Stomach (tissue), 8 donors: ENCODE measurements at regions not wholly inside any gene's neighbourhood (a gene's known extent, or its start where the extent isn't known, plus 50 kb on each side); places are given as distances from the start of the nearest gene placed in this dataset.

Experiments used
- DNase-seq, 2 donors: peaks; one replicate each; pipeline versions ENCODE4 v3.0.0 to v3.0.0-alpha.2; 2013 to 2019
- H3K27ac ChIP-seq, 5 donors: fragments of 200-600 bp in 4 of 5; sonication (generic) in 4 of 5; one replicate each; pipeline ENCODE4 v1.5.1; 2013 to 2019; ENCODE audit warnings: mild to moderate bottlenecking in 1 of 5, moderate library complexity in 1 of 5
- H3K27me3 ChIP-seq, 3 donors: fragments of 200-600 bp; sonication (generic); one replicate each; pipeline ENCODE4 v1.5.1; 2017 to 2019; ENCODE audit warnings: mixed run types in 1 of 3
- H3K36me3 ChIP-seq, 4 donors: fragments of 200-600 bp; sonication (generic); 1 replicate in 3 of 4; 2 replicates in 1 of 4; pipeline ENCODE4 v1.5.1; 2016 to 2019
- H3K4me1 ChIP-seq, 4 donors: fragments of 200-600 bp; sonication (generic); one replicate each; pipeline ENCODE4 v1.5.1; 2016 to 2019
- H3K4me3 ChIP-seq, 4 donors: fragments of 200-600 bp; sonication (generic) in 3 of 4; one replicate each; pipeline ENCODE4 v1.5.1; 2016 to 2019; ENCODE audit warnings: mild to moderate bottlenecking in 1 of 4
- H3K9me3 ChIP-seq, 4 donors: fragments of 200-600 bp; sonication (generic); one replicate each; pipeline ENCODE4 v1.5.1; 2016 to 2019
- EP300 ChIP-seq: sonication (generic); formaldehyde crosslinking; IDR thresholded peaks from one replicate; pipeline ENCODE4 v1.6.1; 2017; ENCODE audit warnings: antibody characterized with exemption
- POLR2A ChIP-seq, 4 donors: fragments of 450-650 bp; IDR thresholded peaks; one replicate each; pipeline ENCODE4 v1.6.1; 2016; ENCODE audit warnings: antibody characterized with exemption in 4 of 4, control low read depth in 2 of 4, mild to moderate bottlenecking in 1 of 4, moderate library complexity in 1 of 4
- POLR2AphosphoS5 ChIP-seq, 3 donors: sonication (generic); formaldehyde crosslinking; IDR thresholded peaks; one replicate each; pipeline ENCODE4 v1.6.1; 2016; ENCODE audit warnings: antibody characterized with exemption in 3 of 3
- WGBS, 5 donors: extraction: QIAGEN DNeasy Blood & Tissue Kit in 3 of 5; methylation state at CpG; one replicate each; pipeline versions ENCODE4 v1.1.5 to v1.1.7; 2013 to 2018; 5-methylcytosine and 5-hydroxymethylcytosine counted together
- intact Hi-C: fragments of 100-400 bp; cut with DNase I; formaldehyde crosslinking; loops from one replicate; pipeline ENCODE4 v1.15.1; 2023; ENCODE audit warnings: low total_unique reads
- small RNA-seq, 4 donors: library from RNA; depleted of rRNA; stranded (forward); fragments of <200 nt; gene quantifications; one replicate each; pipeline ENCODE3, GENCODE V24; 2016
- TF ChIP-seq, protein P1 (sequence below), 7 experiments: fragments of 450-650 bp in 4 of 7; fragments of 200-600 bp in 3 of 7; sonication (generic) in 3 of 7; IDR thresholded peaks; one replicate each; pipeline ENCODE4 v1.5.1; 2016 to 2019; ENCODE audit warnings: antibody characterized with exemption in 7 of 7, control low read depth in 2 of 7, mild to moderate bottlenecking in 1 of 7
- donor health status: healthy with polysubstance abuse.
- donor health status: Bipolar disorder and iron deficiency.
- donor health status: healthy.

- H3K4me3 ChIP-seq: no peak overlapping the region
- H3K27me3 ChIP-seq: no peaks in the 10 kb centered on the region
- TF ChIP-seq, protein P1, sequence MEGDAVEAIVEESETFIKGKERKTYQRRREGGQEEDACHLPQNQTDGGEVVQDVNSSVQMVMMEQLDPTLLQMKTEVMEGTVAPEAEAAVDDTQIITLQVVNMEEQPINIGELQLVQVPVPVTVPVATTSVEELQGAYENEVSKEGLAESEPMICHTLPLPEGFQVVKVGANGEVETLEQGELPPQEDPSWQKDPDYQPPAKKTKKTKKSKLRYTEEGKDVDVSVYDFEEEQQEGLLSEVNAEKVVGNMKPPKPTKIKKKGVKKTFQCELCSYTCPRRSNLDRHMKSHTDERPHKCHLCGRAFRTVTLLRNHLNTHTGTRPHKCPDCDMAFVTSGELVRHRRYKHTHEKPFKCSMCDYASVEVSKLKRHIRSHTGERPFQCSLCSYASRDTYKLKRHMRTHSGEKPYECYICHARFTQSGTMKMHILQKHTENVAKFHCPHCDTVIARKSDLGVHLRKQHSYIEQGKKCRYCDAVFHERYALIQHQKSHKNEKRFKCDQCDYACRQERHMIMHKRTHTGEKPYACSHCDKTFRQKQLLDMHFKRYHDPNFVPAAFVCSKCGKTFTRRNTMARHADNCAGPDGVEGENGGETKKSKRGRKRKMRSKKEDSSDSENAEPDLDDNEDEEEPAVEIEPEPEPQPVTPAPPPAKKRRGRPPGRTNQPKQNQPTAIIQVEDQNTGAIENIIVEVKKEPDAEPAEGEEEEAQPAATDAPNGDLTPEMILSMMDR (IDR thresholded peaks at IDR 0.05): no peak
- TF ChIP-seq POLR2AphosphoS5 (IDR thresholded peaks at IDR 0.05): no peak
- no peak for TF ChIP-seq POLR2A (IDR thresholded peaks at IDR 0.05)
- TF ChIP-seq EP300: no peak
- no peak for DNase-seq
- no peaks in the 10 kb centered on the region for H3K36me3 ChIP-seq
- 33 to 60% (median 47%) methylated on average over 4 of the region's 4 CpGs for WGBS, 5 donors
- H3K27ac ChIP-seq: no peak overlapping the region
- no peaks in the 10 kb centered on the region for H3K9me3 ChIP-seq
- intact Hi-C loops: no loop called here
- H3K4me1 ChIP-seq: no peaks in the 10 kb centered on the region
These were observed 81.5 kb upstream of the ZP4 start for GRCh38 chr1:237972186-237972585.

GRCh38 chr1:237962985-237963384 lies 72.3 kb upstream of the ZP4 start:
- no peaks in the 10 kb centered on the region for H3K36me3 ChIP-seq
- DNase-seq: no peak
- no peak overlapping the region for H3K4me3 ChIP-seq
- intact Hi-C loops: no loop called here
- TF ChIP-seq EP300 (no peak), POLR2A (IDR thresholded peaks at IDR 0.05) (no peak), POLR2AphosphoS5 (IDR thresholded peaks at IDR 0.05) (no peak)
- TF ChIP-seq, protein P1 (IDR thresholded peaks at IDR 0.05): no peak
- H3K9me3 ChIP-seq: no peaks in the 10 kb centered on the region
- 67 to 86% (median 81%) methylated on average over 2 of the region's 2 CpGs for WGBS, 5 donors
- no peaks in the 10 kb centered on the region for H3K27me3 ChIP-seq
- H3K4me1 ChIP-seq: no peaks in the 10 kb centered on the region
- H3K27ac ChIP-seq: no peak overlapping the region

DNA sequence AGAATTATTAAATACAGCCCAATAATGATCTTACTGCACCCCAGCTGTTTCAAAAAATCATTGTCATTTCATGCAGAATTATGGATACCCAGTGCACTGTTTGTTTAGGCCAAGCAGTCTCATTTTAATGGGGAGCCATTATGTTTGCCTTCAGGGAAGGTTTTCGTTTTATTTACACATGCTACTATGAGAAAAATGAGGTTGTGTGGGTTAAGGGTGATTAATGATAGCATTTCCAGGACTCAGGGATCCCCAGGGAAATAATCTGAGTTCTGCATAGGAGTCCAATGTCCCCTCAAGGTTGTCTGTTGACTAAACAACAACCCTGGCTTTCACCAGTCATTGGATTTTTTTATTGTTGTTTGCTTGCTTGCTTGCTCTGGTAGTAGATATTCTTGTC lies 71.0 kb upstream of the ZP4 start:
- no peaks in the 10 kb centered on the region for H3K9me3 ChIP-seq
- TF ChIP-seq POLR2A (IDR thresholded peaks at IDR 0.05) (no peak), POLR2AphosphoS5 (IDR thresholded peaks at IDR 0.05) (no peak), EP300 (no peak)
- TF ChIP-seq, protein P1 (IDR thresholded peaks at IDR 0.05): no peak
- H3K27me3 ChIP-seq: no peaks in the 10 kb centered on the region
- no peaks in the 10 kb centered on the region for H3K4me1 ChIP-seq
- no peak overlapping the region for H3K27ac ChIP-seq
- no peaks in the 10 kb centered on the region for H3K36me3 ChIP-seq
- H3K4me3 ChIP-seq: no peak overlapping the region
- DNase-seq: peak in 1 of 2 donors; percentile 34
- 11 to 39% (median 19%) methylated on average over 1 of the region's 1 CpG for WGBS, 5 donors
- intact Hi-C loops: no loop called here

DNA sequence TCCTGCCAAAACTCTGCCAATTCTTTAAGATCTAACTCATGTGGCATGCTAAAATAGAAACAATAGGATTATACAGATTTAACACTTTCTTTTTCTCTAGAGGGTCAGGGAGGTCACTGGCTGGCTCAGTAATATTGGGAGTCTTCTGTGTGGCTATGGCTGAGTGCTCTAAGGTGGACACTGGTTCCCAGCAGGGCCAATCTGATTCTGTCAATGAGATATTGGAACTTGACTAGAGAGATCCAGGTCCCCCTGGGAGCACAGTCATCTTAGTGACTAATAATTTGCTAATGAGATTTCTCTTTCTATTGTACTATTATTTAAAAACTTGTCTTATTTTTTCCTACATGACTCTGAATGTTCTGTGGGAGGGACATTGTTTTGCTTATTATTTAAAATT lies 69.1 kb upstream of the ZP4 start:
- no peaks in the 10 kb centered on the region for H3K27me3 ChIP-seq
- no peak for DNase-seq
- H3K36me3 ChIP-seq: no peaks in the 10 kb centered on the region
- no peak overlapping the region for H3K4me3 ChIP-seq
- H3K27ac ChIP-seq: no peak overlapping the region
- TF ChIP-seq POLR2AphosphoS5 (IDR thresholded peaks at IDR 0.05) (no peak), EP300 (no peak), POLR2A (IDR thresholded peaks at IDR 0.05) (no peak)
- H3K4me1 ChIP-seq: no peaks in the 10 kb centered on the region
- intact Hi-C loops: no loop called here
- no peaks in the 10 kb centered on the region for H3K9me3 ChIP-seq

GRCh38 chr1:237953238-237953637 lies 62.5 kb upstream of the ZP4 start:
- H3K4me1 ChIP-seq: no peaks in the 10 kb centered on the region
- WGBS, 5 donors: 70 to 79% (median 74%) methylated on average over 7 of the region's 7 CpGs
- H3K27me3 ChIP-seq: no peaks in the 10 kb centered on the region
- H3K36me3 ChIP-seq: no peaks in the 10 kb centered on the region
- H3K4me3 ChIP-seq: no peak overlapping the region
- H3K9me3 ChIP-seq: no peaks in the 10 kb centered on the region
- peak in 1 of 2 donors; percentile 9 for DNase-seq
- no peak overlapping the region for H3K27ac ChIP-seq
- TF ChIP-seq, protein P1 (IDR thresholded peaks at IDR 0.05): no peak
- TF ChIP-seq POLR2AphosphoS5 (IDR thresholded peaks at IDR 0.05): no peak
- no peak for TF ChIP-seq POLR2A (IDR thresholded peaks at IDR 0.05)
- TF ChIP-seq EP300: no peak
- intact Hi-C loops: no loop called here

Small RNAs in the stretch of these regions (small RNA-seq; reads per million reads assigned to genes)
- gene AL356010.1 (0 reads per million in 4 donors), gene AL590135.1 (0 reads per million in 4 donors), gene RNU6-725P (0 reads per million in 4 donors)
